PC-3 (cell line): ENCODE measurements at regions not wholly inside any gene's neighbourhood (a gene's known extent, or its start where the extent isn't known, plus 50 kb on each side); places are given as distances from the start of the nearest gene placed in this dataset.

Experiments used
- ATAC-seq: fragments of 200-7000 bp; cut with Tn5 transposase; 2 replicates; pipeline ENCODE4 v1.9.1; 2020; ENCODE audit warnings: mild to moderate bottlenecking, moderate library complexity
- BruUV-seq: library from RNA; stranded (reverse); fragments of 400-500 nt; replicated peaks from 2 replicates; lab custom pipeline; 2021; lab: Mats Ljungman, UMichigan
- CTCF ChIA-PET: fragments of 300-600 bp; sonication (Branson Sonifier 250); formaldehyde crosslinking; loops from one replicate; lab custom pipeline; 2022; ENCODE audit warnings: antibody characterized with exemption; lab: Charles Lee
- POLR2A ChIA-PET: fragments of 300-600 bp; sonication (Branson Sonifier 250); formaldehyde crosslinking; loops from one replicate; lab custom pipeline; 2022; ENCODE audit warnings: antibody characterized with exemption; ENCODE audit not compliant: unreplicated experiment; lab: Charles Lee
- DNase-seq: peaks from one replicate; pipeline ENCODE4 v3.0.0-alpha.2; 2015
- H2AFZ ChIP-seq: fragments of 300-600 bp; sonication (generic); 2 replicates; pipeline ENCODE4 v1.6.0; 2016; ENCODE audit warnings: antibody characterized with exemption, low read length
- H3F3A ChIP-seq: fragments of 300-600 bp; sonication (generic); one replicate; pipeline ENCODE4 v1.6.0; 2017; ENCODE audit warnings: antibody characterized with exemption, low read length, control low read depth, mild to moderate bottlenecking; ENCODE audit not compliant: unreplicated experiment
- H3K27ac ChIP-seq: fragments of 300-600 bp; sonication (generic); 2 replicates; pipeline ENCODE4 v1.5.1; 2016; ENCODE audit warnings: mild to moderate bottlenecking, low read length
- H3K27me3 ChIP-seq: fragments of 300-600 bp; sonication (generic); 2 replicates; pipeline ENCODE4 v1.6.1; 2016; ENCODE audit warnings: low read length, mixed read lengths
- H3K36me3 ChIP-seq: fragments of 300-600 bp; sonication (generic); 2 replicates; pipeline ENCODE4 v1.6.1; 2016; ENCODE audit warnings: low read depth, mixed run types, low read length, mixed read lengths
- H3K4me1 ChIP-seq: fragments of 300-600 bp; sonication (generic); 2 replicates; pipeline ENCODE4 v1.5.1; 2016; ENCODE audit warnings: low read length; ENCODE audit not compliant: insufficient read depth
- H3K4me2 ChIP-seq: fragments of 300-600 bp; sonication (generic); 2 replicates; pipeline ENCODE4 v1.6.0; 2016; ENCODE audit warnings: low read length
- H3K4me3 ChIP-seq: fragments of 300-600 bp; sonication (generic); 2 replicates; pipeline ENCODE4 v1.5.1; 2016; ENCODE audit warnings: mild to moderate bottlenecking, low read length, mixed read lengths
- H3K79me2 ChIP-seq: fragments of 300-600 bp; sonication (generic); 2 replicates; pipeline ENCODE4 v1.6.1; 2017; ENCODE audit warnings: low read length, mixed read lengths
- H3K9ac ChIP-seq: fragments of 300-600 bp; sonication (generic); 2 replicates; pipeline ENCODE4 v1.6.0; 2016; ENCODE audit warnings: mild to moderate bottlenecking, low read length
- H3K9me2 ChIP-seq: fragments of 300-600 bp; sonication (generic); replicated peaks from 2 replicates; pipeline ENCODE4 v1.6.1; 2016; ENCODE audit warnings: mixed run types, low read length, mixed read lengths
- H3K9me3 ChIP-seq: fragments of 300-600 bp; sonication (generic); 2 replicates; pipeline ENCODE4 v1.6.1; 2016; ENCODE audit warnings: low read length, mixed read lengths
- H4K20me1 ChIP-seq: fragments of 300-600 bp; sonication (generic); 2 replicates; pipeline ENCODE4 v1.6.1; 2016; ENCODE audit warnings: low read length, mixed read lengths
- CTCF ChIP-seq: fragments of 300-600 bp; sonication (generic); conservative IDR thresholded peaks from 2 replicates; pipeline ENCODE4 v1.5.1; 2017; ENCODE audit warnings: antibody characterized with exemption, low read depth, mild to moderate bottlenecking, low read length
- EZH2 ChIP-seq: fragments of 300-600 bp; sonication (generic); IDR thresholded peaks from one replicate; pipeline ENCODE4 v1.6.1; 2017; ENCODE audit warnings: antibody characterized with exemption, mild to moderate bottlenecking, low read length; ENCODE audit not compliant: unreplicated experiment
- EZH2phosphoT487 ChIP-seq: fragments of 300-600 bp; sonication (generic); IDR thresholded peaks from 2 replicates; pipeline ENCODE4 v1.6.1; 2018; ENCODE audit warnings: mild to moderate bottlenecking, antibody characterized with exemption, low read length, borderline replicate concordance
- intact Hi-C: fragments of 100-400 bp; cut with micrococcal nuclease; formaldehyde crosslinking; loops from 2 replicates; pipeline ENCODE4 v1.9.0; 2023

GRCh38 chr6:80446454-80447045 is 340.1 kb downstream of the BCKDHB start:
- peaks cover 2% of the 10 kb centered on the region for H3K4me1 ChIP-seq
- no peak overlapping the region for H3K27ac ChIP-seq
- intact Hi-C loops = no loop called here
- ATAC-seq = no peak
- DNase-seq = no peak
- BruUV-seq = no TSS peak
- no peaks in the 10 kb centered on the region for H3K27me3 ChIP-seq
- no peak overlapping the region for H2AFZ ChIP-seq
- H3K36me3 ChIP-seq = no peaks in the 10 kb centered on the region
- no peaks in the 10 kb centered on the region for H3K9me2 ChIP-seq
- TF ChIP-seq CTCF = no peak
- no peak for TF ChIP-seq EZH2
- no peak for TF ChIP-seq EZH2phosphoT487
- no peak overlapping the region for H3K4me2 ChIP-seq
- no peaks in the 10 kb centered on the region for H3F3A ChIP-seq
- H3K9me3 ChIP-seq = no peaks in the 10 kb centered on the region
- H3K4me3 ChIP-seq = no peak overlapping the region
- H3K9ac ChIP-seq = no peak overlapping the region
- H3K79me2 ChIP-seq = no peaks in the 10 kb centered on the region
- ChIA-PET POLR2A (no interaction called here), CTCF (no interaction called here)
- no peaks in the 10 kb centered on the region for H4K20me1 ChIP-seq

- Histone ChIP-seq H3K9me3 (no peaks in the 10 kb centered on the region), H3K4me3 (no peak overlapping the region), H3K9me2 (no peaks in the 10 kb centered on the region), H3K9ac (no peak overlapping the region), H4K20me1 (no peaks in the 10 kb centered on the region), H3K27me3 (no peaks in the 10 kb centered on the region), H3K79me2 (no peaks in the 10 kb centered on the region), H3F3A (no peaks in the 10 kb centered on the region), H3K4me2 (no peak overlapping the region), H2AFZ (no peak overlapping the region), H3K27ac (no peak overlapping the region), H3K36me3 (no peaks in the 10 kb centered on the region), H3K4me1 (peaks cover 8% of the 10 kb centered on the region)
- BruUV-seq = no TSS peak
- POLR2A ChIA-PET = no interaction called here
- DNase-seq (no peak), ATAC-seq (no peak)
- intact Hi-C loops = no loop called here
- CTCF ChIA-PET = no interaction called here
- no peak for TF ChIP-seq EZH2phosphoT487
- no peak for TF ChIP-seq EZH2
- TF ChIP-seq CTCF = no peak
Observed at GRCh38 chr6:80445751-80446150, 339.3 kb downstream of the BCKDHB start.

GRCh38 chr6:80442366-80442765 is 335.9 kb downstream of the BCKDHB start:
- H3F3A ChIP-seq = peaks cover 5% of the 10 kb centered on the region
- no peaks in the 10 kb centered on the region for H3K36me3 ChIP-seq
- H3K79me2 ChIP-seq = no peaks in the 10 kb centered on the region
- no TSS peak for BruUV-seq
- POLR2A ChIA-PET = no interaction called here
- ATAC-seq = no peak
- no peak overlapping the region for H2AFZ ChIP-seq
- H3K4me3 ChIP-seq = no peak overlapping the region
- no peaks in the 10 kb centered on the region for H3K27me3 ChIP-seq
- CTCF ChIA-PET = no interaction called here
- DNase-seq = no peak
- no peaks in the 10 kb centered on the region for H3K9me3 ChIP-seq
- no peak overlapping the region for H3K27ac ChIP-seq
- no peak for TF ChIP-seq CTCF
- no peak for TF ChIP-seq EZH2phosphoT487
- no peak for TF ChIP-seq EZH2
- no peaks in the 10 kb centered on the region for H3K9me2 ChIP-seq
- intact Hi-C loops = no loop called here
- peaks cover 39% of the 10 kb centered on the region for H3K4me1 ChIP-seq
- H4K20me1 ChIP-seq = no peaks in the 10 kb centered on the region
- no peak overlapping the region for H3K4me2 ChIP-seq
- no peak overlapping the region for H3K9ac ChIP-seq
